8988T (cell line): ENCODE measurements at regions not wholly inside any gene's neighbourhood (a gene's known extent, or its start where the extent isn't known, plus 50 kb on each side); places are given as distances from the start of the nearest gene placed in this dataset.

ENCODE experiments used
- DNase-seq: peaks from one replicate; pipeline ENCODE4 v3.0.0; 2011

GRCh38 chr14:101233808-101234207, 327.5 kb upstream of the DIO3 start:
- no peak for DNase-seq

- no peak for DNase-seq
Observed at GRCh38 chr14:101234244-101234937, 326.9 kb upstream of the DIO3 start.

- no peak for DNase-seq
Observed at GRCh38 chr14:101234999-101235334, 326.3 kb upstream of the DIO3 start.

DNA sequence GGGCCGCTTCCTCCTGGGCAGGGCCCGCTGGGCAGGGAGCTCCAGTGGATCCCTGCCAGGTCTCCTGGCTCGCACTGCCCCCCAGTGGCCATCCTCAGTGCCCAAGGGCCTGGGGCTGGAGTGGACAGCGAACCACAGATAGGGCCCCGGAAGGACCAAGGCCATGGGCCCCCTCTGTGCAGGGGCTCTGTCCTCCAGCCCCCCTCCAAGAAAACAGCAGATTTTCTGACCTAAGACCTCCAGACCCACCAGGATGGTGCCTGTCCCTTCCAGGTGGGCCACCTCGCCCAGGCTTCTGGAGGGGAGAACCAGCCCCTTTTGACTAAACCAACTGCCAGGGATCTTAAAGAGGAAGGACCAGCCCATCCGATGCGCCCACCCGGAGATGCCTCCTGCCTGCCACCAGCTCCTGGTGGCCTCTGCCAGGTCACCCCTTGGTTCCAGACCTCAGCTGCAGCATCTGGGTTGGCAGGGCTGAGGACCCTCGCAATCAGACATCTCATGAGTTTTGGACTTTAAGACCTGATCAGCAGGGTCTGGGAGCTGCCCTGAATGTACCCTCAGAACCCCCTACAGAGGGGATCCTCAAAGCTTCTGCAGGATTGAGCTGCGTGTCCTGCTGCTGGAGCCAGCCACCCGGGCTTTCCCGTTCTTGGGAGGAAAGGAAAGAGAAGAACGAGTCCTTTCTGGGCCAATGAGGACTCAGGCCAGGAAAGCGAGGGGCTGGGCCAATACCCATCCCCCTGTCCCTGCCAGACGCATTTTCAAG, 325.8 kb upstream of the DIO3 start:
- peak; percentile 89 for DNase-seq

- DNase-seq: no peak
Observed at GRCh38 chr14:101236496-101237251, 324.6 kb upstream of the DIO3 start.

GRCh38 chr14:101237252-101237616, 324.1 kb upstream of the DIO3 start:
- DNase-seq: no peak

DNA sequence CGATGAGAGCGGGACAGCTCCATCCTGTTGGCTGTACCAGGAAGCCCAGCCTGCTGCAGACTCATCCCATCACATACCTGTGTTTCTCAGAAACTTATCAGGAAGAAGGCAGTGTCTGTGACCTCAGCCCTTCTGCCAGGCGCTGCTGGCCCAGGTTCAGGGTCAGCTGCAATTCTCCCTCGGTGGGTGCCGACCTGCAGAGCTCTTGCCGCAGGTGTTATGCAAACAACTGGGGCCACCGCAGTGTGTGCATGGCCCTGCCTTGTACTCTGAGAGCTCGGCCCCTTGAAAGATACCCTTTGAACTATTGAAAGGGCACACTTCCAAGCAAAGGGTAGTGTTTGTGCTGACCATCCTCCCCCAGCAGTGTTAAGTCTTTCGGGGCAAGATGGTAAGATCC, 322.2 kb upstream of the DIO3 start:
- DNase-seq: no peak

DNA sequence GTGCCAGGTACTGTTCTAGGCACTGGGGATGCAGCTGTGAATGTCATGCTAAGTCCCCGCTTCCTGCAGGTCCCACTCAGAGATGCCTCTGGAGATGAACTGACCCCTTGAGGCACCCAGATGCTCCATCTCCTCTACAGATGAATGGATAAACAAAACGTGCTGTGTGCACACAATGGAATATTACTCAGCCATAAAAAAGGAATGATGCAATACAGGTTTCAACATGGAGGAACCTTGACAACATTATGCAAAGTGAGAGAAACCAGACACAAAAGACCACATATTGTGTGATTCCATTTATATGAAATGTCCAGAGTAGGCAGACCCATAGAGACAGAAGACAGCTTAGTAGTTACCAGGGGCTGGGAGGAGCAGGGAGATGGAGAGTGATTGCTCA, 320.1 kb upstream of the DIO3 start:
- no peak for DNase-seq

- DNase-seq: no peak
Observed at GRCh38 chr14:101241807-101242278, 319.5 kb upstream of the DIO3 start.

DNA sequence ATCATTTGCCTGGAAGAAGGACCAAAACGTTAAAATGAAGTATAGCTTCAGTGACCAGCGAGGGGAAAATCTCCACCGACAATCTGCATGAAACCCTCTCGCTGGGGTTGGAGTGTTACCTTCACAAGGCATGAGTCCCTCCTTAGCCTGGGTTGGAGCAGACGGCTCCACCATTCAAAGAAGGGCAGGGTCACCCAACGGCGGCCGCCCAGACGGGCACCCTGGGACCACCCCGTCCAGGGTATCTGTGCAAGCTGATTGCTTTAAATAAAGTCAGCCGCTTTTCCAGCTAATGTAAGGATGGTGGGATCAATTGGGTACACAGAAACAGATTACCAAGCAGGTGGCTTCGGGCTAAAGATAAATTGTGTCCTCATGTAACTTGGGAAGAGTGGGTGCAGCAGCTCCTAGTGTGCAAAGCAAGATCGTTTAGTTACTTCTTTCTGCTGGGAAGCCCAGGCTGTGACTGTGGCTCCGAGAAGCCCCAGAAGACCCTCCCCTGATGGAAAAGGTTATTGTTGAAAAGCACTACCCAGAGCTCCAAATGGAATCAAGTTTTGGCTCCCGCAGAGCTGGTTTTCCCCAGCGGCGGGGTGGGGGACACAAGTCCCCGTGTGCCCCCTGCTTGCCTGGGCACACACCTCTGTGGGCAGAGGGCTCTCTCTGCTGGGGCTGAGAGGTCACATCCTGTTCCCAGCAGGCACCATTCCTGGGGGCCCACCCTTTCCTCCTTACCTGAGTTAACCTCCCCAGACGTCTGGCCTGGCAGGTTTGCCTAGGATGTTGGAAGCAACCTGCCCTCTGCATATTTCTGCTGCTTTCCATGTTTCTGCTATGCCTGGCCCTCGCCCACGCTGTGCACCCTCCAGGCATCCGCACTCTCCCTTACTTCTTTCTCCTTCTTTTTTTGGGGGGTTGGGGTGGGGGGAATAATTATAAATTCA, 318.6 kb upstream of the DIO3 start:
- no peak for DNase-seq

DNA sequence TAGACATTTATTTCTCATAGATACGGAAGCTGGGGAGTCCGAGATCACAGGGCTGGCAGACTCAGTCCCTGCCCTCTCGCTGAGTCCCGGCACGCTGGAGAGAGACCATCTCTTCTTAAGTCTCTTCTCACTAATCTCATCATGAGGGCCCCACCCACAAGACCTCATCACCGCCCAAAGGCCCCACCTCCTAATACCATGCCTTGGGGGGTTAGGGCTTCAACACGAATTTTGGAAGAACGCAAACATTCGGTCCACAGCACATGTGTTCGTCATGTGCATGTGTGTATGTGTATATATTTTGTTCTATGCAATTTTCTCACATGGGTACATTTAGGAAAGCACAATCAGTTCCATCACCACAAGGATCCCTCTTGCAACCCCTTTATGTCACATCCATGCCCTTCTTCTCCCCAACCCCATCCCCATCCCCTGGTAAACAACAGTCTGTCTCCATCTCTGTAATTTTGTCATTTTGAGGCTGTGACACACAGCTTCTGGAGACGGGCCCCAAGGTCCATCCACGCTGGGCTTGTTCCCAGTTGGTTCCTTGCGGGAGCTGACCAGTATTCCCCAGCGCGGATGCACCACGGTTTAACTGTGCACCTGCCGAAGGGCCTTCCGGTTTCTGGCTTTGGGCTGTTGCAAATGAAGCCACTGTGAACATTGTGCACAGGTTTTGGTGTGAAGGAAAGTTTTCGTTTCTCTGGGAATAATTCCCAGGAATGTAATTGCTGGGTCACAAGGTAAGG, 317.5 kb upstream of the DIO3 start:
- DNase-seq: no peak

DNA sequence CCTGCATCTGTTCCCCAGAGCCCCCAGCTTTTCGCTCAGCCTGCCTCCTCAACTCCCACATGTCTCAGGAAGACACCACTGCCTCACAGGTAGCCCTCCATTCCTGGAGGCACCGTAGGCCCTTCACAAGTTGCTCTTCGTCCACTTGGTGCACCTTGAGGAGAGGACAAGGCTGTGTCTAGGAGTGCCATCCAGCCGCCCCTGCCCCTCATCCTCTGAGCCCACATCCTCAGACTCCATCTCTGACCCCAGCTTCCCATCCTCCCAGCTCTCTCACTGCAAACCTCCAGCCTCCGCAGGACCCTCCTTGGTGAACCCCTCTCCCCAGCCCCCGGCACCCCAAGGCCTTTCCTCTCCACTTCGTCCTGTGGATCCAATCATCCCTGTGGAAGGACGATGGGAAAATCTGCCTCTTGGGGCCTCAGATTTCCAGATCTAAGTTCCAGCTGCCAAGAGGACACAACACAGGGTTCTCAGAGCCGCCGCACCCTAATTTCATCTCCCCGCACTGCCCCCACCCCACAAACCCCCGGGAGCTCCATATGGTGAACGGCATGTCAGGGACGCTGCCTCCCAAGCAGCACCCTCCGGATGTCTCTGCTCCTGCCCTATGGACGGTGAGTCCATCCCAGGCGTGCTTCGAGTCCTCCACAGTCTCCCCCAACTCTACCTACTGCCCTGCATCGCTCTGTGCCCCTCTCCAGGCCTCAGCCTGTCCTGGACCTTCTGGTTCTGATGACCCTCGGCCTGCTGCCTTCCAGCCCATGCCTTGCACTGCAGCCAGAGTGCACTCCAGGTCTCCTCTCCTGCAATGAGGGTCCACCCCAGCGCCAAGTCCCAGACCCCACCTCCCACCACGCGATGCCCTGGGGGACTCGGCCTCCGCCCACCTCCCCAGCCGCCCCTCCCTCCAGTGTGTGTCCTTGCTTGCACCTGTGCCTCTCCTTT, 314.1 kb upstream of the DIO3 start:
- no peak for DNase-seq

- DNase-seq: no peak
Observed at GRCh38 chr14:101247842-101248725, 313.2 kb upstream of the DIO3 start.

GRCh38 chr14:101248840-101249675, 312.2 kb upstream of the DIO3 start:
- DNase-seq: no peak

GRCh38 chr14:101249676-101250036, 311.6 kb upstream of the DIO3 start:
- no peak for DNase-seq

DNA sequence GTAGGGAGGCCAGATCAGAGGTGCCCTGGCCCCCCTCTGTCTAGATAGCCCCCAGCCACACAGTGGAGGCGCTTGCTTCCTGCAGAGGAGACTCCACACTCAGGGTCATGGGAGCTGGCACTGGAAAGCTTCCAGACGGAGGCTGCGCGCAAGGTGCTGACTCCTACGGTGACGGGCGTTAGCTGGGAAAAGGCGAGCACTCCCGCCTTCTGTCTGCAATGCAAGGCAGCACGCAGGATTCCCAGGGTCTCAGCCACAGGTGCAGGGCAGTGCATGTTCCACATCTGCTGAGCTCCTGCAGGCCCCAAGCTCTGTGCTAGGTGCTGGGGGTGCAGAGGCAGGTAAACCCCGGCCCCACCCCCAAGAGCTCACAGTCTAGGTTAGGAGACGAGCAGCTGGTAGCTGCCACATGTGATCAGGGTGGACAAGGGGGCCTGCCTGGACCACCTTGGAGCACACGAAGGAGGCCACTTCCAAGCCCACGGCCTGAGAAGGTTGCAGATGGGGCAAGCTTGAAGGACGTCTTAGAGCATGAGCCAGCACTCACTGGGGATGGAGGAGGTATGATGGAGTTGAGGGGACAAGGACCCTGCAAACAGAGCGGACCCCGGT, 310.9 kb upstream of the DIO3 start:
- DNase-seq: peak; percentile 7

- peak; percentile 7 for DNase-seq
Observed at GRCh38 chr14:101250948-101251811, 310.1 kb upstream of the DIO3 start.
